Fibroblast of lung (primary cell): ENCODE measurements at regions not wholly inside any gene's neighbourhood (a gene's known extent, or its start where the extent isn't known, plus 50 kb on each side); places are given as distances from the start of the nearest gene placed in this dataset.
A peak's percentile ranks its signal among the peaks of the same experiment; 100 is the strongest.

Experiments used
- DNase-seq, 2 donors: peaks; one replicate each; pipeline versions ENCODE4 v3.0.0 to v3.0.0-alpha.2; 2010; ENCODE audit warnings: low read depth in 2 of 2
- H2AFZ ChIP-seq: 2 replicates; pipeline ENCODE4 v1.5.1; 2012; ENCODE audit warnings: low read length, control low read depth, inconsistent platforms
- H3K27ac ChIP-seq: 2 replicates; pipeline ENCODE4 v1.5.1; 2011; ENCODE audit warnings: low read length, control low read depth; ENCODE audit not compliant: insufficient read depth
- H3K27me3 ChIP-seq: 2 replicates; pipeline ENCODE4 v1.5.1; 2011; ENCODE audit warnings: mild to moderate bottlenecking, low read length; ENCODE audit not compliant: control insufficient read depth, insufficient read depth
- H3K36me3 ChIP-seq: 2 replicates; pipeline ENCODE4 v1.5.1; 2011; ENCODE audit warnings: low read length; ENCODE audit not compliant: control insufficient read depth, insufficient read depth
- H3K4me1 ChIP-seq: 2 replicates; pipeline ENCODE4 v1.5.1; 2011; ENCODE audit warnings: low read length; ENCODE audit not compliant: control insufficient read depth, insufficient read depth; ENCODE audit errors: extremely low read depth
- H3K4me2 ChIP-seq: 2 replicates; pipeline ENCODE4 v1.5.1; 2011; ENCODE audit warnings: low read length, control low read depth; ENCODE audit not compliant: insufficient read depth; ENCODE audit errors: extremely low read depth
- H3K4me3 ChIP-seq, 4 experiments: fragments of 200-600 bp in 1 of 4; sonication (generic) in 1 of 4; replicated peaks in 1 of 4; 2 replicates each; pipeline ENCODE4 v1.5.1; 2011 to 2016; ENCODE audit warnings: low read length in 4 of 4, low read depth in 3 of 4, mild to moderate bottlenecking in 3 of 4, control low read depth in 2 of 4, inconsistent platforms in 1 of 4, mixed read lengths in 1 of 4; ENCODE audit not compliant: insufficient read depth in 1 of 4; ENCODE audit errors: control extremely low read depth in 1 of 4
- H3K79me2 ChIP-seq: 2 replicates; pipeline ENCODE4 v1.5.1; 2012; ENCODE audit warnings: mild to moderate bottlenecking, low read length, inconsistent platforms; ENCODE audit not compliant: control insufficient read depth, insufficient read depth
- H3K9ac ChIP-seq: 2 replicates; pipeline ENCODE4 v1.5.1; 2011; ENCODE audit warnings: mild to moderate bottlenecking, low read length, control low read depth; ENCODE audit not compliant: insufficient read depth
- H3K9me3 ChIP-seq: 2 replicates; pipeline ENCODE4 v1.5.1; 2012; ENCODE audit warnings: low read depth, low read length; ENCODE audit not compliant: control insufficient read depth, insufficient read depth
- H4K20me1 ChIP-seq: 2 replicates; pipeline ENCODE4 v1.5.1; 2011; ENCODE audit warnings: low read length; ENCODE audit not compliant: control insufficient read depth, insufficient read depth; ENCODE audit errors: extremely low read depth
- CTCF ChIP-seq, 2 donors: IDR thresholded peaks in 1 of 2; conservative IDR thresholded peaks in 1 of 2; 1 replicate in 1 of 2; 2 replicates in 1 of 2; pipeline ENCODE4 v1.5.1; 2011 to 2012; ENCODE audit warnings: low read length in 2 of 2, control low read depth in 1 of 2, inconsistent platforms in 1 of 2, low read depth in 1 of 2, mild to moderate bottlenecking in 1 of 2
- EZH2 ChIP-seq: IDR thresholded peaks from 2 replicates; pipeline ENCODE4 v1.5.1; 2012; ENCODE audit warnings: low read length, control low read depth, mild to moderate bottlenecking; ENCODE audit errors: missing control alignments

- H3K36me3 ChIP-seq = no peaks in the 10 kb centered on the region
- no peaks in the 10 kb centered on the region for H3K79me2 ChIP-seq
- no peak overlapping the region for H3K9ac ChIP-seq
- H2AFZ ChIP-seq = no peak overlapping the region
- no peak overlapping the region for H3K4me3 ChIP-seq
- no peak for TF ChIP-seq EZH2
- TF ChIP-seq CTCF (conservative IDR thresholded peaks at IDR 0.05 in 1 of 2, IDR thresholded peaks at IDR 0.05 in 1 of 2; ENCODE audit: low read depth in 1 of 2, low read length in 2 of 2) = no peak
- peaks cover 5% of the 10 kb centered on the region for H3K4me1 ChIP-seq
- H4K20me1 ChIP-seq = no peaks in the 10 kb centered on the region
- DNase-seq = peak; percentile 34 to 47
- H3K27me3 ChIP-seq = no peaks in the 10 kb centered on the region
- no peak overlapping the region for H3K4me2 ChIP-seq
- H3K9me3 ChIP-seq = no peaks in the 10 kb centered on the region
- H3K27ac ChIP-seq = no peak overlapping the region
Observed at GRCh38 chr2:12602661-12603060, 114.1 kb upstream of the TRIB2 start.

GRCh38 chr2:12603781-12604295 lies 112.9 kb upstream of the TRIB2 start:
- Histone ChIP-seq H3K9me3 (no peaks in the 10 kb centered on the region), H3K27ac (no peak overlapping the region), H3K4me1 (peaks cover 5% of the 10 kb centered on the region), H3K79me2 (no peaks in the 10 kb centered on the region), H3K4me2 (no peak overlapping the region), H3K9ac (no peak overlapping the region), H3K36me3 (no peaks in the 10 kb centered on the region), H3K4me3 (no peak overlapping the region), H3K27me3 (no peaks in the 10 kb centered on the region), H4K20me1 (no peaks in the 10 kb centered on the region), H2AFZ (no peak overlapping the region)
- DNase-seq = no peak
- TF ChIP-seq EZH2 = no peak
- no peak for TF ChIP-seq CTCF (conservative IDR thresholded peaks at IDR 0.05 in 1 of 2, IDR thresholded peaks at IDR 0.05 in 1 of 2; ENCODE audit: low read depth in 1 of 2, low read length in 2 of 2)

GRCh38 chr2:12604341-12604740 lies 112.4 kb upstream of the TRIB2 start:
- DNase-seq = no peak
- Histone ChIP-seq H3K4me2 (no peak overlapping the region), H2AFZ (no peak overlapping the region), H3K4me3 (no peak overlapping the region), H3K9me3 (no peaks in the 10 kb centered on the region), H3K27me3 (no peaks in the 10 kb centered on the region), H3K79me2 (no peaks in the 10 kb centered on the region), H3K36me3 (no peaks in the 10 kb centered on the region), H3K9ac (no peak overlapping the region), H3K4me1 (peaks cover 5% of the 10 kb centered on the region), H4K20me1 (no peaks in the 10 kb centered on the region), H3K27ac (no peak overlapping the region)
- TF ChIP-seq CTCF (conservative IDR thresholded peaks at IDR 0.05 in 1 of 2, IDR thresholded peaks at IDR 0.05 in 1 of 2; ENCODE audit: low read depth in 1 of 2, low read length in 2 of 2) (no peak), EZH2 (no peak)
